ENCODE measurements at regions not wholly inside any gene's neighbourhood (a gene's known extent, or its start where the extent isn't known, plus 50 kb on each side); places are given as distances from the start of the nearest gene placed in this dataset.

DNA sequence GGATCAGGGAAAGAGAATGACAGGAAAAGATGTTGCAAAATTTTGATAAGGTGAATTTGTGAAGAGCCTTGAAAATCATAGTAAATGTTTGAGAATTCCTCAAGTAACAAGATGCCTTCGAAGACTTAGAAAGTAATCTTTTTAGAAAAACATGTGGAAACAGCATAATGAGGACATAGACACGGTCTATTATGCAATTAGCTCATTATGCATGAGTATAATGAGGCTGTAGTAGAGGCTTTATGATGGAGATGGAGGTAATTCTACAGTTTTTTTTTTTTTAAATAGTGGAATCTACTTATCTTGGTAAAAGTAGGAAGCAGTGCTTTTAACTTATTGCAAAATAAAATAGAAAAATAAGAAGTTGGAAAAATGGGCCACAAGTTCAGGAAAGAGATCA is 1329.1 kb upstream of the SPRY2 start:
- TF ChIP-seq CTCF (conservative IDR thresholded peaks at IDR 0.05; ENCODE audit: low read depth, low read length) (no peak), EZH2phosphoT487 (IDR thresholded peaks at IDR 0.05; ENCODE audit: borderline replicate concordance, low read length) (no peak)
